Activated naive CD4-positive, alpha-beta T cell treated with anti-CD3 and anti-CD28 coated beads, Interleukin-2, amount 50 U/mL, for 72 hours (primary cell): ENCODE measurements at regions not wholly inside any gene's neighbourhood (a gene's known extent, or its start where the extent isn't known, plus 50 kb on each side); places are given as distances from the start of the nearest gene placed in this dataset.
"Not testable (repeated sequence)": the region's sequence is repeated elsewhere in the genome, so short reads cannot be mapped to it uniquely, and the experiment has no call there.

Experiments used
- ATAC-seq, 2 donors: fragments of 150-1000 bp; cut with Tn5 transposase; 2 replicates each; pipeline ENCODE4 v1.10.0; 2021; ENCODE audit warnings: mild to moderate bottlenecking in 2 of 2, moderate library complexity in 2 of 2
- DNase-seq, 2 donors: peaks; one replicate each; pipeline ENCODE4 v3.0.0; 2021 to 2022; ENCODE audit warnings: low spot score in 2 of 2
- H3K27ac Mint-ChIP-seq, 2 donors: one replicate each; pipeline ENCODE4 v1.8.0; 2022; ENCODE audit warnings: mild to moderate bottlenecking in 2 of 2, mixed read lengths in 2 of 2
- H3K36me3 Mint-ChIP-seq, 2 donors: one replicate each; pipeline ENCODE4 v1.8.0; 2022; ENCODE audit warnings: mixed read lengths in 2 of 2
- H3K9me3 Mint-ChIP-seq, 2 donors: one replicate each; pipeline ENCODE4 v1.8.0; 2022; ENCODE audit warnings: mixed read lengths in 2 of 2

GRCh38 chr16:46392930-46393722 lies 228.1 kb downstream of the SHCBP1 start:
- peak in 1 of 2 donors; percentile 24 for DNase-seq

DNA sequence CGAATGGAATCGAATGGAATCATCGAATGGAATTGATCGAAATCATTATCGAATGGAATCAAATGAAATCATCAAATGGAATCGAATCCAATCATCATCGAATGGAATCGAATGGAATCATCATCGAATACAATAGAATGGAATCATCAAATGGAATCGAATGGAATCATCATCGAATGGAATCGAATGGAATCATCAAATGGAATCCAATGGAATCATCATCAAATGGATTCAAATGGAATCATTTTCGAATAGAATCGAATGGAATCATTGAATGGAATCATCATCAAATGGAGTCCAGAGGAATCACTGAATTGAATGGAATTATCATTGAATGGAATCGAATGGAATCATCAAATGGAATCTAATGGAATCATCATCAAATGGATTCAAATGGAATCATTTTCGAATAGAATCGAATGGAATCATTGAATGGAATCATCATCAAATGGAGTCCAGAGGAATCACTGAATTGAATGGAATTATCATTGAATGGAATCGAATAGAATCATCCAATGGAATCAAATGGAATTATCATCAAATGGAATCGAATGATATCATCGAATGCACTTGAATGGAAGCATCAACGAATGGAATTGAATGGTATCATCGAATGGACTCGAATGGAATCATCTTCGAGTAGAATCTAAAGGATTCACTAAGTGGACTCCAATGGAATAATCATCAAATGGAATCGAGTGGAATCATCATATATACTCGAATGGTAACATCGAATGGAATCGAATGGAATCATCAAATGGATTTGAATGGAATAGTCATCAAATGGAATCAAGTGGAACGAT lies 230.3 kb downstream of the SHCBP1 start:
- ATAC-seq (peak in 1 of 2 donors; percentile 2), DNase-seq (peak in 1 of 2 donors; percentile 69)
- H3K27ac Mint-ChIP-seq, result not testable (repeated sequence)
- Mint-ChIP-seq H3K36me3 (peaks cover 21% of the 10 kb centered on the region in 2 donors), H3K9me3 (peaks cover 19% of the 10 kb centered on the region in 2 donors)

More at GRCh38 chr16:46392930-46393722, 228.1 kb downstream of the SHCBP1 start:
- not testable (repeated sequence) for H3K27ac Mint-ChIP-seq, ATAC-seq, H3K36me3 Mint-ChIP-seq
- H3K9me3 Mint-ChIP-seq, result peaks cover 11% of the 10 kb centered on the region in 2 donors

DNA sequence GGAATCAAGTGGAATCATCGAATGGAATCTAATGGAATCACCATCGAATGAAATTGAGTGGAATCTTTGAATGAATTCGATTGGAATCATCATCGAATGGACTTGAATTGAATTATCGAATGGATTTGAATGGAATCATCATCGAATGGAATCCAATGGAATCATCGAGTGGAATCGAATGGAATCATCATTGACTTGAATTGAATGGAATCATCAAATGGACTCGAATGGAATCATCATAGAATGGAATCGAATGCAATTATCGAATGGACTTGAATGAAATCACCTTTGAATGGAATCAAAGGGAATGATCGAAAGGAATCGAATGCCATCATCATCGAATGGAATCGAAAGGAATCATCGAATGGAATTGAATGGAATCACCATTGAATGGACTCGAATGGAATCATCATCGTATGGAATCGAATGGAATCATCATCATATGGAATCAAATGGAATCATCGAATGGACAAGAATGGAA lies 231.6 kb downstream of the SHCBP1 start:
- Mint-ChIP-seq H3K9me3 (peaks cover 16% of the 10 kb centered on the region in 2 donors), H3K36me3 (peaks cover 16 to 21% of the 10 kb centered on the region in 2 donors)
- peak; percentile 84 to 95 for DNase-seq
- ATAC-seq, H3K27ac Mint-ChIP-seq: not testable (repeated sequence)

GRCh38 chr16:46388939-46389491 lies 232.2 kb downstream of the SHCBP1 start:
- H3K27ac Mint-ChIP-seq, ATAC-seq: not testable (repeated sequence)
- Mint-ChIP-seq H3K36me3 (peaks cover 16 to 21% of the 10 kb centered on the region in 2 donors), H3K9me3 (peaks cover 16% of the 10 kb centered on the region in 2 donors)
- peak in 1 of 2 donors; percentile 14 for DNase-seq

DNA sequence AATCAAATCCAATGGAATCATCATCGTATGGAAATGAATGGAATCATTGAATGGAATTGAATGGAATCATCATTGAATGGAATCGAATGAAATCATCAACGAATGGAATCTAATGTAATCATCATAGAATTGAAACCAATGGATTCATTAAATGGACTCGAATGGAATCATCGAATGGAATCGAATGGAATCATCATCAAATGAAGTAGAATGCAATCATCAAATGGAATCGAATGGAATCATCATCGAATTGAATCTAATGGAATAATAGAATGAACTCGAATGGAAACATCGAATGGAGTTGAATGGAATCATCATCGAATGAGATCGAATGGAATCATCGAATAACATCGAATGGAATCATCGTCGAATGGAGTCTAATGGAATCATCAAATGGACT lies 232.8 kb downstream of the SHCBP1 start:
- H3K9me3 Mint-ChIP-seq, result peaks cover 17% of the 10 kb centered on the region in 2 donors
- H3K27ac Mint-ChIP-seq, DNase-seq, ATAC-seq: not testable (repeated sequence)
- H3K36me3 Mint-ChIP-seq, result peaks cover 17 to 21% of the 10 kb centered on the region in 2 donors

DNA sequence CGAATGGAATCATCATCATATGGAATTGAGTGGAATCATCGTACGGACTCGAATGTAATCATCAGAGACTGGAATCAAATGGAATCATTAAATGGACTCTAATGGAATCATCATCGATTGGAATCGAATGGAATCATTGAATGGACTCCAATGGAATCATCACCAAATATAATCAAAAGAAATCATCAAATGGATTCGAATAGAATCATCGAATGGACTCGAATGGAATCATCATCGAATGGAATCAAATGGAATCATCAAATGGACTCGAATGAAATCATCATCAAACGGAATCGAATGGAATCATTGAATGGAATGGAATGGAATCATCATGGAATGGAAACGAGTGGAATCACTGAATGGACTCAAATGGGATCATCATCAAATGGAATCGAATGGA lies 233.5 kb downstream of the SHCBP1 start:
- H3K27ac Mint-ChIP-seq, ATAC-seq: not testable (repeated sequence)
- Mint-ChIP-seq H3K9me3 (peaks cover 18 to 19% of the 10 kb centered on the region in 2 donors), H3K36me3 (peaks cover 19 to 22% of the 10 kb centered on the region in 2 donors)
- peak; percentile 73 to 88 for DNase-seq

DNA sequence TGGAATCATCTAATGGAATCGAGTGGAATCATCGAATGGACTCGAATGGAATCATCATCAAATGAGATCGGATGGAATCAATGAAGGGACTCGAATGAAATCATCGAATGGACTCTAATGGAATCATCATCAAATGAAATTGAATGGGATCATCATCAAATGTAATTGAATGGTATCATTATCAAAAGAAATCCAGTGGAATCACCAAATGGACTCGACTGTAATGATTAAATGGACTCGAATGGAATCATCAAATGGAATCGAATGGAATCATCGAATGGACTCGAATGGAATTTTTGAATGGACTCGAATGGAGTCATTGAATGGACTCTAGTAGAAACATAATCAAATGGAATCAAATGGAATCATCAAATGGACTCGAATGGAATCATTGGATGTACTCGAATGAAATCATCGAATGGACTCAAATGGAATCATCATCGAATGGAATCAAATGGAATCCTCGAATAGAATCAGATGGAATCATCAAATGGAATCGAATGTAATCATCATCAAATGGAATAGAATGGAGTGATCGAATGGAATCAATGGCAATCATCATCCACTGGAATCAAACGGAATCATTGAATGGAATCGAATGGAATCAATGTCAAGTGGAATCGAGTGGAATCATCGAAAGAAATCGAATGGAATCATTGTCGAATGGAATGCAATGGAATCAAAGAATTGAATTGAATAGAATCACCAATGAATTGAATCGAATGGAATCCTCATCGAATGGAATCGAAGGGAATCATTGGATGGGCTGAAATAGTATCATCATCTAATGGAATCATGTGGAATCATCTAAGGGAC lies 234.2 kb downstream of the SHCBP1 start:
- DNase-seq (peak in 1 of 2 donors; percentile 74), ATAC-seq (peak in 1 of 2 donors; percentile 18)
- Mint-ChIP-seq H3K36me3 (peaks cover 20 to 24% of the 10 kb centered on the region in 2 donors), H3K9me3 (peaks cover 18 to 20% of the 10 kb centered on the region in 2 donors)
- not testable (repeated sequence) for H3K27ac Mint-ChIP-seq

GRCh38 chr16:46386110-46386771 lies 234.9 kb downstream of the SHCBP1 start:
- Mint-ChIP-seq H3K36me3 (peaks cover 22 to 29% of the 10 kb centered on the region in 2 donors), H3K9me3 (peaks cover 17 to 21% of the 10 kb centered on the region in 2 donors)
- ATAC-seq, H3K27ac Mint-ChIP-seq: not testable (repeated sequence)
- DNase-seq, result peak in 1 of 2 donors; percentile 36

GRCh38 chr16:46384285-46385061 lies 236.7 kb downstream of the SHCBP1 start:
- peaks cover 22 to 31% of the 10 kb centered on the region in 2 donors for H3K36me3 Mint-ChIP-seq
- peaks cover 14 to 17% of the 10 kb centered on the region in 2 donors for H3K9me3 Mint-ChIP-seq
- not testable (repeated sequence) for ATAC-seq, H3K27ac Mint-ChIP-seq
- DNase-seq, result peak in 1 of 2 donors; percentile 12

DNA sequence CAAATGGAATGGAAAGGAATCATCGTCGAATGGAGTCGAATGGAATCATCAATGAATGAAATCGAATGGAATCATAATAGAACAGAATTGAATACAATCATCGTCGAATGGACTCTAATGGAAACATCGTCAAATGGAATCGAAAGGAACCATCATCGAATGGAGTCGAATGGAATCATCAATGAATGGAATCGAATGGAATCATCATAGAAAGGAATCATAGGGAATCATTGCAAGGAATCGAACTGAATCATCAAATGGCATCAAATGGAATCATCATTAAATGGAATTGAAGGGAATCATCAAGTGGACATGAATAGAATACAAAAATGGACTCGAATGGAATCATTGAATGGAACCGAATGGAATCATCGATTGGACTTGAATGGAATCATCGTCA lies 237.6 kb downstream of the SHCBP1 start:
- Mint-ChIP-seq H3K36me3 (peaks cover 22 to 31% of the 10 kb centered on the region in 2 donors), H3K9me3 (peaks cover 14 to 17% of the 10 kb centered on the region in 2 donors)
- ATAC-seq, H3K27ac Mint-ChIP-seq, DNase-seq: not testable (repeated sequence)

DNA sequence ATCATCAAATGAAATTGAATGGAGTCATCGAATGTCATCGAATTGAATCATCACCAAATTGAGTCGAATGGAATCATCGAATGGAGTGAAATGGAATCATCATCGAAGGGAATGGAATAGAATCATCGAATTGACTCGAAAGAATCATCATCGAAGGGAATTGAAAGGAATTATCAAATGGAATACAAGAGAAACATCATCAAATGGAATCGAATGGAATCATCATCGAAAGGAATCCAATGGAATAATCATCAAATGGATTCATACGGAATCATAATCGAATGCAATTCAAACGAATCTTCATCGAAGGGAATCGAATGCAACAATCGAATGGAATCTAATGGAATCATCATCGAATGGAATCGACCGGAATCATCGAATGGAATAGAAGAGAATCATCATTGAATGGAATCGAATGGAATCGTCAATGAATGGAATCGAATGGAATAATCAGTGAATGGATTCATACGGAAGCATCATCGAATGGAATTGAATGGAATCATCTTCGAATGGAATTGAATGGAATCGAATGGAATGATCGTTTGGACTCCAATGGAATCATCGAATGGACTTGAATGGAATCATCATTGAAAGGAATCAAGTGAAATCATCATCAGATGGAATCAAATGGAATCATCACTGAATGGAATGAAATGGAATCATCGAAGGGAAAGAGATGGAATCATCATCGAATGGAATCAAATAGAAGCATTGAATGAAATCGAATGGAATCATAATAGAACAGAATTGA lies 238.2 kb downstream of the SHCBP1 start:
- DNase-seq, result peak in 1 of 2 donors; percentile 6
- Mint-ChIP-seq H3K9me3 (peaks cover 14 to 17% of the 10 kb centered on the region in 2 donors), H3K36me3 (peaks cover 21 to 29% of the 10 kb centered on the region in 2 donors)
- ATAC-seq, H3K27ac Mint-ChIP-seq: not testable (repeated sequence)

- ATAC-seq, DNase-seq, H3K27ac Mint-ChIP-seq: not testable (repeated sequence)
- Mint-ChIP-seq H3K36me3 (peaks cover 15 to 21% of the 10 kb centered on the region in 2 donors), H3K9me3 (peaks cover 8 to 12% of the 10 kb centered on the region in 2 donors)
Measured at GRCh38 chr16:46382079-46382478, 239.1 kb downstream of the SHCBP1 start.

- not testable (repeated sequence) for H3K27ac Mint-ChIP-seq, DNase-seq, H3K9me3 Mint-ChIP-seq, ATAC-seq
- H3K36me3 Mint-ChIP-seq, result peaks cover 11 to 17% of the 10 kb centered on the region in 2 donors
Measured at GRCh38 chr16:46381344-46381743, 239.8 kb downstream of the SHCBP1 start.
